AG04449 (cell line): ENCODE measurements at regions not wholly inside any gene's neighbourhood (a gene's known extent, or its start where the extent isn't known, plus 50 kb on each side); places are given as distances from the start of the nearest gene placed in this dataset.
"Not testable (repeated sequence)": the region's sequence is repeated elsewhere in the genome, so short reads cannot be mapped to it uniquely, and the experiment has no call there.

ENCODE experiments used
- CTCF ChIA-PET: fragments of 350-600 bp; formaldehyde crosslinking; extraction: SDS; loops from one replicate; lab custom pipeline; 2021; ENCODE audit warnings: antibody characterized with exemption; lab: Yijun Ruan, JAX
- POLR2A ChIA-PET: fragments of 400-600, 350-600 bp; formaldehyde crosslinking; extraction: SDS; loops from one replicate; lab custom pipeline; 2020; ENCODE audit warnings: antibody characterized with exemption, inconsistent platforms; lab: Yijun Ruan, JAX
- DNase-seq: peaks from one replicate; pipeline ENCODE4 v3.0.0-alpha.2; 2010; ENCODE audit warnings: low read depth, low spot score
- H3K4me3 ChIP-seq: 2 replicates; pipeline ENCODE4 v1.5.1; 2011; ENCODE audit warnings: low read depth, mild to moderate bottlenecking, control low read depth, low read length
- TF ChIP-seq, protein P1 (sequence below): IDR thresholded peaks from one replicate; pipeline ENCODE4 v1.5.1; 2011; ENCODE audit warnings: mild to moderate bottlenecking, moderate library complexity, low read length, control low read depth, inconsistent platforms; ENCODE audit not compliant: insufficient read depth; ENCODE audit errors: missing control alignments

GRCh38 chr6:125640441-125641150 lies 108.8 kb upstream of the HEY2 start:
- POLR2A ChIA-PET = no interaction called here
- DNase-seq = no peak
- TF ChIP-seq, protein P1, sequence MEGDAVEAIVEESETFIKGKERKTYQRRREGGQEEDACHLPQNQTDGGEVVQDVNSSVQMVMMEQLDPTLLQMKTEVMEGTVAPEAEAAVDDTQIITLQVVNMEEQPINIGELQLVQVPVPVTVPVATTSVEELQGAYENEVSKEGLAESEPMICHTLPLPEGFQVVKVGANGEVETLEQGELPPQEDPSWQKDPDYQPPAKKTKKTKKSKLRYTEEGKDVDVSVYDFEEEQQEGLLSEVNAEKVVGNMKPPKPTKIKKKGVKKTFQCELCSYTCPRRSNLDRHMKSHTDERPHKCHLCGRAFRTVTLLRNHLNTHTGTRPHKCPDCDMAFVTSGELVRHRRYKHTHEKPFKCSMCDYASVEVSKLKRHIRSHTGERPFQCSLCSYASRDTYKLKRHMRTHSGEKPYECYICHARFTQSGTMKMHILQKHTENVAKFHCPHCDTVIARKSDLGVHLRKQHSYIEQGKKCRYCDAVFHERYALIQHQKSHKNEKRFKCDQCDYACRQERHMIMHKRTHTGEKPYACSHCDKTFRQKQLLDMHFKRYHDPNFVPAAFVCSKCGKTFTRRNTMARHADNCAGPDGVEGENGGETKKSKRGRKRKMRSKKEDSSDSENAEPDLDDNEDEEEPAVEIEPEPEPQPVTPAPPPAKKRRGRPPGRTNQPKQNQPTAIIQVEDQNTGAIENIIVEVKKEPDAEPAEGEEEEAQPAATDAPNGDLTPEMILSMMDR = no peak
- H3K4me3 ChIP-seq = no peak overlapping the region
- CTCF ChIA-PET = no interaction called here

GRCh38 chr6:125643967-125644661 lies 105.3 kb upstream of the HEY2 start:
- DNase-seq, POLR2A ChIA-PET, H3K4me3 ChIP-seq, CTCF ChIA-PET: not testable (repeated sequence)

DNA sequence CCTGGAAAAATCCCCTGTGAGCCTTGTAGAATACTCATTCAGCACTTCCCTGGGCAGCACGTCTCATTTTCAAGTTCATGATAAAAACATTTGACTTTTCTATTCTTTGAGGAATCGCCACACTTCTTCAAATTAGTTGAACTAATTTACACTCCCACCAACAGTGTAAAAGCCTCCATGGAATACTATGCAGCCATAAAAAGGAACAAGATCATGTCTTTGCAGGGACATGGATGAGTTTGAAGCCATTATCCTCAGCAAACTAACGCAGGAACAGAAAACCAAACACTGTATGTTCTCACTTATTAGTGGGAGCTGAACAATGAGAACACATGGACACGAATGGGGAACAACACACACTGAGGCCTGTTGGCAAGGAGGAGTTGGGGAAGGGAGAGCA lies 102.0 kb upstream of the HEY2 start:
- POLR2A ChIA-PET = no interaction called here
- DNase-seq = no peak
- CTCF ChIA-PET = no interaction called here
- TF ChIP-seq, protein P1 = no peak
- no peak overlapping the region for H3K4me3 ChIP-seq

GRCh38 chr6:125653752-125654151 lies 95.7 kb upstream of the HEY2 start:
- CTCF ChIA-PET = not testable (repeated sequence)

GRCh38 chr6:125655511-125655910 lies 93.9 kb upstream of the HEY2 start:
- ChIA-PET CTCF (no interaction called here), POLR2A (no interaction called here)
- no peak overlapping the region for H3K4me3 ChIP-seq
- DNase-seq = no peak
- TF ChIP-seq, protein P1 = no peak

More at GRCh38 chr6:125653752-125654151, 95.7 kb upstream of the HEY2 start:
- H3K4me3 ChIP-seq, POLR2A ChIA-PET, DNase-seq: not testable (repeated sequence)

GRCh38 chr6:125656287-125656870 lies 93.1 kb upstream of the HEY2 start:
- ChIA-PET POLR2A (no interaction called here), CTCF (no interaction called here)
- TF ChIP-seq, protein P1 = no peak
- no peak for DNase-seq
- no peak overlapping the region for H3K4me3 ChIP-seq

GRCh38 chr6:125658136-125658535 lies 91.3 kb upstream of the HEY2 start:
- CTCF ChIA-PET = no interaction called here
- TF ChIP-seq, protein P1 = no peak
- POLR2A ChIA-PET = no interaction called here
- DNase-seq = no peak
- H3K4me3 ChIP-seq = no peak overlapping the region
